GF-D8 (cell line): ENCODE measurements at regions not wholly inside any gene's neighbourhood (a gene's known extent, or its start where the extent isn't known, plus 50 kb on each side); places are given as distances from the start of the nearest gene placed in this dataset.
"Not testable (repeated sequence)": the region's sequence is repeated elsewhere in the genome, so short reads cannot be mapped to it uniquely, and the experiment has no call there.

Experiments
- DNase-seq: peaks from one replicate; lab custom pipeline; 2025; lab: John Stamatoyannopoulos, UW

GRCh38 chr6:170017603-170018320 is 266.3 kb downstream of the ERMARD start:
- no peak for DNase-seq

- no peak for DNase-seq
These were observed 262.4 kb downstream of the ERMARD start for GRCh38 chr6:170013815-170014214.

GRCh38 chr6:170012037-170012330 is 260.6 kb downstream of the ERMARD start:
- DNase-seq: no peak

- no peak for DNase-seq
These were observed 260.0 kb downstream of the ERMARD start for GRCh38 chr6:170011204-170012036.

GRCh38 chr6:170010665-170011203 is 259.3 kb downstream of the ERMARD start:
- DNase-seq: no peak

- no peak for DNase-seq
These were observed 256.9 kb downstream of the ERMARD start for GRCh38 chr6:170008294-170008785.

GRCh38 chr6:170007468-170008293 is 256.3 kb downstream of the ERMARD start:
- no peak for DNase-seq

- no peak for DNase-seq
These were observed 255.6 kb downstream of the ERMARD start for GRCh38 chr6:170006900-170007467.

- no peak for DNase-seq
These were observed 254.9 kb downstream of the ERMARD start for GRCh38 chr6:170006071-170006899.

GRCh38 chr6:170005665-170006064 is 254.2 kb downstream of the ERMARD start:
- no peak for DNase-seq

- DNase-seq: no peak
These were observed 253.3 kb downstream of the ERMARD start for GRCh38 chr6:170004585-170005210.

- no peak for DNase-seq
These were observed 252.2 kb downstream of the ERMARD start for GRCh38 chr6:170003451-170004160.

GRCh38 chr6:170003027-170003426 is 251.6 kb downstream of the ERMARD start:
- no peak for DNase-seq

GRCh38 chr6:170001782-170002181 is 250.4 kb downstream of the ERMARD start:
- DNase-seq: not testable (repeated sequence)

- no peak for DNase-seq
These were observed 248.8 kb downstream of the ERMARD start for GRCh38 chr6:170000071-170000843.

- DNase-seq: no peak
These were observed 247.9 kb downstream of the ERMARD start for GRCh38 chr6:169999367-169999766.

GRCh38 chr6:169998457-169998856 is 247.0 kb downstream of the ERMARD start:
- no peak for DNase-seq

GRCh38 chr6:169997930-169998218 is 246.5 kb downstream of the ERMARD start:
- DNase-seq: no peak
